Caco-2 (cell line): ENCODE measurements at regions not wholly inside any gene's neighbourhood (a gene's known extent, or its start where the extent isn't known, plus 50 kb on each side); places are given as distances from the start of the nearest gene placed in this dataset.

Experiments used
- BruUV-seq: library from RNA; stranded (reverse); fragments of 400-500 nt; replicated peaks from 2 replicates; lab custom pipeline; 2021; lab: Mats Ljungman, UMichigan
- CTCF ChIA-PET: fragments of 300-600 bp; sonication (Branson Sonifier 250); formaldehyde crosslinking; loops from one replicate; lab custom pipeline; 2022; ENCODE audit warnings: antibody characterized with exemption; lab: Charles Lee
- POLR2A ChIA-PET: fragments of 300-600 bp; sonication (Branson Sonifier 250); formaldehyde crosslinking; loops from one replicate; lab custom pipeline; 2022; ENCODE audit warnings: antibody characterized with exemption; lab: Charles Lee
- DNase-seq, 2 experiments: peaks; one replicate each; pipeline versions ENCODE4 v3.0.0 to v3.0.0-alpha.2; 2020 to 2022
- H3K27me3 ChIP-seq: replicated peaks from 2 replicates; pipeline ENCODE4 v1.6.0; 2011; ENCODE audit warnings: low read length; ENCODE audit not compliant: control insufficient read depth, insufficient read depth
- H3K36me3 ChIP-seq: 2 replicates; pipeline ENCODE4 v1.5.1; 2011; ENCODE audit warnings: low read length; ENCODE audit not compliant: control insufficient read depth, insufficient read depth
- H3K4me1 ChIP-seq: fragments of 250-450 bp; sonication (Bioruptor Pico); 2 replicates; pipeline ENCODE4 v1.5.1; 2020; ENCODE audit warnings: mild to moderate bottlenecking
- H3K4me3 ChIP-seq: 2 replicates; pipeline ENCODE4 v1.5.1; 2011; ENCODE audit warnings: low read depth, mild to moderate bottlenecking, control low read depth, low read length
- H3K9me3 ChIP-seq: fragments of 250-450 bp; sonication (Bioruptor Pico); 2 replicates; pipeline ENCODE4 v1.5.1; 2020; ENCODE audit warnings: mild to moderate bottlenecking, moderate library complexity
- H3K27ac Mint-ChIP-seq: one replicate; pipeline ENCODE4 v1.8.0; 2022; ENCODE audit warnings: mixed read lengths; ENCODE audit not compliant: unreplicated experiment
- H3K27me3 Mint-ChIP-seq: one replicate; pipeline ENCODE4 v1.8.0; 2022; ENCODE audit warnings: mixed read lengths; ENCODE audit not compliant: insufficient read depth, unreplicated experiment
- H3K36me3 Mint-ChIP-seq: one replicate; pipeline ENCODE4 v1.8.0; 2022; ENCODE audit warnings: mild to moderate bottlenecking, mixed read lengths; ENCODE audit not compliant: insufficient read depth, unreplicated experiment
- H3K4me1 Mint-ChIP-seq: one replicate; pipeline ENCODE4 v1.8.0; 2022; ENCODE audit warnings: low read depth, mixed read lengths; ENCODE audit not compliant: unreplicated experiment
- H3K4me3 Mint-ChIP-seq: one replicate; pipeline ENCODE4 v1.8.0; 2022; ENCODE audit warnings: mild to moderate bottlenecking, moderate library complexity, mixed read lengths; ENCODE audit not compliant: unreplicated experiment
- H3K9me3 Mint-ChIP-seq: one replicate; pipeline ENCODE4 v1.8.0; 2022; ENCODE audit warnings: mixed read lengths; ENCODE audit not compliant: unreplicated experiment
- CTCF ChIP-seq, 2 experiments: fragments of 200-600 bp in 1 of 2; IDR thresholded peaks; 1 replicate in 1 of 2; 2 replicates in 1 of 2; pipeline versions ENCODE4 v1.5.1 to v1.8.0; 2011 to 2022; ENCODE audit warnings: antibody characterized with exemption in 1 of 2, control low read depth in 1 of 2, inconsistent platforms in 1 of 2, low read depth in 1 of 2, low read length in 1 of 2, mild to moderate bottlenecking in 1 of 2, moderate library complexity in 1 of 2; ENCODE audit not compliant: insufficient read depth in 1 of 2, severe bottlenecking in 1 of 2, unreplicated experiment in 1 of 2
- intact Hi-C: fragments of 100-400 bp; cut with micrococcal nuclease; formaldehyde crosslinking; loops from one replicate; pipeline ENCODE4 v1.10.0; 2022; ENCODE audit not compliant: unreplicated experiment

DNA sequence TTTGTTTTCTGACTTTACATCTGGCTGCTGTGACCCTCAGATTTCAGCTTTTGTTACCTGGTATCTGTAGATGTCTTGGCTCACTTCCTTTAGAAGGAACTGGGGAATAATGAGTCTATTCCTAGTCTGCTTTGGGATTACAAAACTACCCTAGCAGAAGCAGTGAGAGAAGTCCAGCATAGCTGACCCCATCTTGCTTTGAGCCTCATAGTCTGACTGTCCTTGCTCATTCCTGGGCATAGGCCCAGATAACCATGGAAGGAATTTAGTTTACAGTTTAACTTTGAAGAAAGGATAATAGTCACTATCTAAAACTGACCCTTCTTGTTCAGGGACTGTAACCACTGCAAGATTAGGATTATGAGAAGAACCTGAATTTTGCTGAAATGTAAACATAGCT is 163.0 kb upstream of the HNMT start:
- Mint-ChIP-seq H3K36me3 (no peaks in the 10 kb centered on the region), H3K27ac (no peak overlapping the region)

GRCh38 chr2:137802038-137802437 is 162.2 kb upstream of the HNMT start:
- POLR2A ChIA-PET: no interaction called here
- no peaks in the 10 kb centered on the region; the same call in 1 of the 2 replicates for H3K4me1 ChIP-seq
- H3K27ac Mint-ChIP-seq: no peak overlapping the region
- intact Hi-C loops: no loop called here
- H3K9me3 Mint-ChIP-seq: peaks cover 39% of the 10 kb centered on the region
- H3K36me3 ChIP-seq: no peaks in the 10 kb centered on the region
- no peaks in the 10 kb centered on the region; the same call in 1 of the 2 replicates for H3K9me3 ChIP-seq
- no peak overlapping the region for H3K4me3 Mint-ChIP-seq
- BruUV-seq: no TSS peak
- no peak overlapping the region for H3K4me3 ChIP-seq
- TF ChIP-seq CTCF (IDR thresholded peaks at IDR 0.05; ENCODE audit: insufficient read depth in 1 of 2, low read depth in 1 of 2, low read length in 1 of 2, severe bottlenecking in 1 of 2, unreplicated experiment in 1 of 2): no peak
- no peaks in the 10 kb centered on the region for H3K4me1 Mint-ChIP-seq
- H3K36me3 Mint-ChIP-seq: no peaks in the 10 kb centered on the region
- CTCF ChIA-PET: no interaction called here
- H3K27me3 Mint-ChIP-seq: peaks cover 2% of the 10 kb centered on the region
- no peak for DNase-seq
- no peaks in the 10 kb centered on the region for H3K27me3 ChIP-seq

More for the DNA sequence above, 163.0 kb upstream of the HNMT start:
- CTCF ChIA-PET: no interaction called here
- peaks cover 4% of the 10 kb centered on the region for H3K27me3 Mint-ChIP-seq
- peaks cover 39% of the 10 kb centered on the region for H3K9me3 Mint-ChIP-seq
- H3K4me1 ChIP-seq: no peaks in the 10 kb centered on the region; the same call in 1 of the 2 replicates
- no peaks in the 10 kb centered on the region for H3K4me1 Mint-ChIP-seq
- no TSS peak for BruUV-seq
- no peak for DNase-seq
- no peaks in the 10 kb centered on the region for H3K36me3 ChIP-seq
- POLR2A ChIA-PET: no interaction called here
- no peaks in the 10 kb centered on the region; the same call in 1 of the 2 replicates for H3K9me3 ChIP-seq
- intact Hi-C loops: no loop called here
- H3K27me3 ChIP-seq: no peaks in the 10 kb centered on the region
- TF ChIP-seq CTCF (IDR thresholded peaks at IDR 0.05; ENCODE audit: insufficient read depth in 1 of 2, low read depth in 1 of 2, low read length in 1 of 2, severe bottlenecking in 1 of 2, unreplicated experiment in 1 of 2): no peak
- no peak overlapping the region for H3K4me3 ChIP-seq
- H3K4me3 Mint-ChIP-seq: no peak overlapping the region

GRCh38 chr2:137806068-137806805 is 158.0 kb upstream of the HNMT start:
- intact Hi-C loops: no loop called here
- no peaks in the 10 kb centered on the region; the same call in 1 of the 2 replicates for H3K9me3 ChIP-seq
- ChIA-PET CTCF (no interaction called here), POLR2A (no interaction called here)
- no peaks in the 10 kb centered on the region; the same call in 1 of the 2 replicates for H3K4me1 ChIP-seq
- Mint-ChIP-seq H3K9me3 (peaks cover 26% of the 10 kb centered on the region), H3K36me3 (no peaks in the 10 kb centered on the region), H3K27me3 (peaks cover 5% of the 10 kb centered on the region), H3K4me3 (no peak overlapping the region), H3K27ac (no peak overlapping the region), H3K4me1 (no peaks in the 10 kb centered on the region)
- BruUV-seq: no TSS peak
- TF ChIP-seq CTCF (IDR thresholded peaks at IDR 0.05; ENCODE audit: insufficient read depth in 1 of 2, low read depth in 1 of 2, low read length in 1 of 2, severe bottlenecking in 1 of 2, unreplicated experiment in 1 of 2): no peak
- no peak overlapping the region for H3K4me3 ChIP-seq
- DNase-seq: no peak
- H3K36me3 ChIP-seq: no peaks in the 10 kb centered on the region
- H3K27me3 ChIP-seq: no peaks in the 10 kb centered on the region
